ENCODE measurements at regions not wholly inside any gene's neighbourhood (a gene's known extent, or its start where the extent isn't known, plus 50 kb on each side); places are given as distances from the start of the nearest gene placed in this dataset.

DNA sequence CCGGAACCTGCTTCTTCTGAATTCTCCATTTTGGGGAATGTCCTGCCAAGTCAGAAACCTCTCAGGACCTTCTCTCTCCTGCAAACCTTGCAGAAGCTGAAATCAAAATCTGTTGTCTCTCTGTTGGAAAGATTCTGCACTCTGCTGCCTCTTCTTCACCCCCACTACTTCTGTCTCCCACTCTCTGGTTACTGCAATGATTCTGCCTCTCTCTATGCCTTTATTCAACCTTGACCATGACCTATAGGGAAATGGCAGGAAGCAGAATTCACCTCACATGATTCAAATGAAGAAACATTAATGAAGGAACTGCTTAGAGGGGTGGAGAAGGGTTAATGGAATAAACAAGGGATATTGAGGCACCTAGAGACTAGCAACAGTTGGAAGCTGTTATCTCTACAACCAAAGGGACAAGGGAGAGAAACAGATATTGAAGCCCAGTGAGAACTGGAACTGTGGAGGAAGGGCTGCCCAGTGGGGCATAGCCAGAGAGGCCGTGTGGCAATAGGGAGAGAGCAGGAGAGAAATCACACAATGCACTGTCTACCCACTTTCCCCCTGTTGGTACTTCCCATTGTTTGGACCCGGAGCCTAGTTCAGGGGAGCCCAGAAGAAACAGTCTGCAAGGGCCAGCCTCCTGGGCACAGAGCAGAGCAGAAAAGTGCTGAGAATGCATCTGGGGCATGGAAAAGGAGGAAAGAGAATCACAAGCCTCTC, 76.1 kb upstream of the JUN start:
- in situ Hi-C loops (cut with HindIII; ENCODE audit: low pct_ligation_motif_present, low pct_unique_long_range_greater_than_20kb, low sequenced_read_pairs), result no loop called here

DNA sequence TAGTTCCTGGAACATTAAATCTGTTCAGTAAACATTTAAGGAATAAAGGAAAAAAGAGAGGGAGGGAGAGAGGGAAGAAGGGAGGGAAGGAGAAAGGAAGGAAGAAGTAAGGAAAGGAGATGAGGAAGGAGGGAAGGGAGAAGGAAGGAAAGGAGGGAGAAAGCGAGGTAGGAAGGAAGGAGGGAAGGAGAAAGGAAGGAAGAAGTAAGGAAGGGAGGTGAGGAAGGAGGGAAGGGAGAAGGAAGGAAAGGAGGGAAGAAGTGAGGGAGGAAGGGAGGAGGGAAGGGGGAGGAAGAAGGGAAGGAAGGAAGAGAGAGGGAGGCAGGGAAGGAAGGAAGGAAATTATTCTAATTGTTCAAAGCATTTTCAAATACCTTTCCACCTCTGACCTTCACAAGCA, 77.2 kb upstream of the JUN start:
- in situ Hi-C loops (cut with HindIII; ENCODE audit: low pct_ligation_motif_present, low pct_unique_long_range_greater_than_20kb, low sequenced_read_pairs), result no loop called here
- DNase-seq, result no peak

More for the DNA sequence above, 76.1 kb upstream of the JUN start:
- DNase-seq, result no peak

DNA sequence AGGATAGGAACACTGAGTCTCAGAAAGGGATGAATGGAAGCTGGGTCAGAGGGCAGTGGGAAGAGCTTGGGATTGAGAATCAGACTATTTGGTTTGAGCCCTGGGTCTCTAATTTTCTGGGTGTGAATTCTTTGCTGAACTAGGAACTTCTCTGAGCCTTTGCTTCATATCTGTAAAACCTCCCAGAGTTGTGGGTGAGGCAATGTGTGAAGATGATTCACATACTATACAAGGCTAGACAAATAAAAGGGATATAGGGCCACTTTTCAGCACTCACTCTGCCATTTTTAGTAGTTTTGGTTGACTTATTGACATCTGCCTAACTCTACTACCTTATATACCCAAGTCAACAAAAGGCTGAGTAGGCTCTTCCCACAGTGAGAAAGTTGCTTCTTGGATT, 77.7 kb upstream of the JUN start:
- in situ Hi-C loops (cut with HindIII; ENCODE audit: low pct_ligation_motif_present, low pct_unique_long_range_greater_than_20kb, low sequenced_read_pairs), result no loop called here
- DNase-seq, result no peak

DNA sequence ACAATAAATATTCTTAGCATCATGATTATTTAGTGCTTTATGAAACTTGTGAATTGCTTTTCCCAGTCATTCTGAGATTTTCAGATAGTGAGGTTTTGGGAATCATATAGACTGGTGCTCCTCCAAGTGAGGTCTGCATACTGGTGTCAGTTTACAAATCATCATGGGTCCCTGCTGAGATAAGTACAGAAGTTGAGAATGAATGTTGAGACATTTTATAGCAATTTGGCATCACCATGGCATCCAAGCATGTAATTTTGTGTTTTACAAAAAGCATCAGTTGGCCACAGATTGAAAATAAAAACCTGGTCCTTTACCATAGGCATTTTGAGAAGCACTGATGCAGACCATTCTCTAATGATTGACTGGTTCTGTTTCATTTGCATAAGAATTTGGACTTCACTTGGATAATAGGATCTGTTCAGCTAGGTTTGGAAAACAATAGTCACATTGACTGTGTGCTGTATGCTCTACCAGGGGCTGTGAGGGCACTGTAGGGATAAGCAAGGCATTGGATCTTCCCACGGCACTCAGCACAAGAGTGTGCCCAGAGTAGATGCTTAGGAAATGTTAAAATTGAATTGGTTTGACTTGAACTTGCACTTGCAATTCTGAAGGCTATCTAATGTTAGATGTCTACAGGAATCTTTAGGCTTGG, 79.0 kb upstream of the JUN start:
- in situ Hi-C loops (cut with HindIII; ENCODE audit: low pct_ligation_motif_present, low pct_unique_long_range_greater_than_20kb, low sequenced_read_pairs), result no loop called here
- DNase-seq, result no peak

DNA sequence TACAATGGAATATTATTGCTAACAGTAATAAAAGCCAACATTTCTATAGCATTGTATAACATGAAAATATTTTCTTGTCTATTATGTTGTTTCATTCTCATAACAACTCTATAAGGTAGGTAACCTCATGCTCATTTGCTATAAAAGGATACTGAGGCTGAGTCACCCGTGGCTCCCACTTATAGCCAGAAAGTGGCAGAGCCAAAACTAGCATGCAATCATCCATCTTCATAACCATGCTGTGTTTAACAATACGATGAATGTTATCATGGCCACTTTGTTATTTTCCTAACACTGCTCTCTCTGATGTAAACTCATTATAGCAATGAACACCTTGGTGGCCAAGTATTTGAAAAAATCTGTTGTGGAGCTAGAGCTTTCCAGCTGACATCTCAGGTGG, 80.8 kb upstream of the JUN start:
- in situ Hi-C loops (cut with HindIII; ENCODE audit: low pct_ligation_motif_present, low pct_unique_long_range_greater_than_20kb, low sequenced_read_pairs), result no loop called here

DNA sequence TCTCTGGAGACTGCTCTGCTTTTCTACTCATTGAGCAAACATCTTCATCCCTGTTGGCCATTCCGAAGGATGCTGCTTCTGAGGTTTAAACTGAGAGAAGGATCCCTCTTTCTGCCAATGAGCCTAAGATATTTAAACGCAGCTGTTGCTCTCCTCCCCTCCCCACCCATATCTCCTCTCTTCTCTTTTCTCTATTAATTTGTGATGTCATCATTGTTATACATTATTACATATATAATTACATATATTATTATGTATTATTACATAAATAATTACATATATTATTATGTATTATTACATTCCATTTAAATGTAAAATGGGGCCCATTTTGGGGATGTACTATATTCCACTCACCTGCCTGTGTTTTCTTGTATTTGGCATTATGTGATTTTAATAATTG, 82.7 kb upstream of the JUN start:
- DNase-seq, result no peak
- in situ Hi-C loops (cut with HindIII; ENCODE audit: low pct_ligation_motif_present, low pct_unique_long_range_greater_than_20kb, low sequenced_read_pairs), result no loop called here

More for the DNA sequence above, 80.8 kb upstream of the JUN start:
- no peak for DNase-seq

DNA sequence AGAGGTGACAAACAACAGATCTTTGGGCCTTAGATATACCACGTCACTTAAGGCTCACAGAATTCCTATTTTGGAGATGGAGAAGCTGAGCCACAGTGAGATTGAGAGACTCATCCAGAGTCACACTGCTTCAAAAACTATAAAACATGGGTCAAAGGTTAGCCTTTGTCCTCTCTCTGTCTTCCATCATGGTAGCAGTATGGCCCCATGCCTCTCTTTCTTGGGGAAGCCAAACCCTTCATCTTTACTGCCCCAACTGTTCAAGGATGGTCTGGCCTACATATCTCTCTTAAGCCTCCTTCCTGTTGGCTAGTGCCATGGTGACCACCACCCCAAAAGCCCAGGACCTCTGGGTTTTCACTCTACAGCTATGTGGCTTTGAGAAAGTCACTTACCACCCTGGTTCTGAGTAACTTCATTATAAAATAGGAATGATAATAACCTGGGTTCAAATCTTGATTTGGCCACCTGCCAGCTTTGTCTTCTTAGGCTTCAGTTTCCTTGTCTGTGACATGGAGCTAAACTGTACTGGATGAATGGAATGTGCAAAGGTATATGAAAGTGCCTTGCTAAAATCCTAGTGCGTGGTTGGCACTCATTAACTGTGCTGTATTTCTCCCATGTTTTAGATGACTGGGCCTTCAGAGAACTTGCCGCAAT, 85.9 kb upstream of the JUN start:
- no peak for DNase-seq
- in situ Hi-C loops (cut with HindIII; ENCODE audit: low pct_ligation_motif_present, low pct_unique_long_range_greater_than_20kb, low sequenced_read_pairs), result no loop called here

DNA sequence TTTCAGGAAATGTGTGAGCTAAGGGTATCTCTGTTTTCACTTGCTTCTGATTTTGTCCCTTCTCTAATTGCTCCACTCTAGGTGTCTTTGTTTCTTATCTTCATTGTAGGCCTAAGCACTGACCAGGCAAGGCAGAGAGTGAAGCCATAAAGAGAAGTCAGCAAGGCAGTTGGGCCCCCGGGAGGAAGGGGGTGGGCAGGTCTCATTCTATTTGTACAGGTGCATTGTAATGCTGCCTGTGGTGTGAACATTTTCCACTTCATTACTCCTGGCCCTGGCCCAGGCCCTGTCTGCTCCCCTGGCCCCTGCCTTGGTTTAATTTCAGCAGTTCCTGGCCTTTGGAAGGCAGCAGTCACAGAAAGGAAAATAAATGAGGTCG, 86.4 kb upstream of the JUN start:
- peak; percentile 56 for DNase-seq
- in situ Hi-C loops (cut with HindIII; ENCODE audit: low pct_ligation_motif_present, low pct_unique_long_range_greater_than_20kb, low sequenced_read_pairs), result no loop called here

DNA sequence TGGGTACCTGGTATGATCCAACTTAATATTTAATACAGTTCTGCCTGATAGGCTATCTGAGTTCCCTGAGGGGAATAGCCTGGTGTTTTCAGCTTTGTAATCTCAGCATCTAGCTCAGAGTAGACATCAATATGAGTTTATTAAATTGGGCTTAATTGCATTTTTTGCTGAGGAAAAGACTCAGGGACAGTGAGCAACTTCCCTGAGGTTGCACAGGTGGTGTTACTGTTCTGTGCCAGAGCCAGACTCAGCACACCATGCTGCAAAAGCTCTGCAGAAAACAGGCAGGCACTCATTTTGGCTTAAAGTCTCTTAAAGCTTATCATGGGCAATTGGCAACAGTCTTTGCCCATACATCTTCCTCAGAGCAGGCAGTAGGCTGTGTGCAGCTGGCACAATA, 90.5 kb upstream of the JUN start:
- in situ Hi-C loops (cut with HindIII; ENCODE audit: low pct_ligation_motif_present, low pct_unique_long_range_greater_than_20kb, low sequenced_read_pairs), result no loop called here
- no peak for DNase-seq

DNA sequence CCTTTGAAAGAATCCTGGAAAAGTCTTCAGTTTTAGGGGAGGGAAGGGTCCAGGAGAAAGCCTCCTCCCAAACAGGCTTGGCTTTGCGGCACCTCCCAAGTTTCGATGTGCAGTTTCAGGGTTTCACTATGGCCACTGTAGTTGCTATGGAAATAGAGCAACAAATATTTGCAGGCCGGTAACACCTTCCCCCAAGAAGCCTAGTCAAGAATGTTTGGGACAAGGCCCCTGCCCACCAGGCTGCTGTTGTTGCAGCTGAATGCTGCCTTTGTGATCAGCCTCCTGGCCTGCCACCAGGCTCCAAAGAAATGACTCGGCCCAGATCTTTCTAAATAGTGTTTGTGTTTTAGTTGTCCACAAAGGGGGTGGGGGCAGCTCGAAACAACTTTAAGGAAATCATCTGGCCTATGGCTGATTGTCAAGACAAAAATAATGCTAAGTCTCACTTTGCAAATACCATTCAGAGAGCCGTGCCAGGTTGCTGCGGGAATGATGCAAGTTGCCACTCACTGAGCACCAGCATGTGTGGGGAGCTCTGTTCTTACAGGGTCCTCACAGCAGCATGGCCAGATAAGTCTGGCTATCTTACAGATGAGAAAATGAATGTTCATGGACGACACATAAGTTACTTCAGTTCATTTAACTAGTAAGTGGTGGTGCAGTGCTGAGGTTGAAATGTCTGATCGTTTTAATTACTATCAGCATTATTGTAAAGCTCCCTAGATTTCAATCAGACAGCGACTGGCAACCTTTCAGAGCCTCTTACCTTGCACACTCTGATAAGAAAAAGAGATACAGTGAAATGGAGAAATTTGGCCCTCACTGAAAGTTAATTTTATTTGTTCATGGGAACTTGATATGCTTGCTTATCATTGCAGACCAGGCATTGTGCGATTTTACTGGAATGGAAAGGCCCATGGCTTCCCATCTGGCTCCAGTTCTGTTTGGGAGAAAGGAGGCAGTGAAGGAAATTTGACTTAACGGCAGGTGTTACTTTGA, 91.2 kb upstream of the JUN start:
- in situ Hi-C loops (cut with HindIII; ENCODE audit: low pct_ligation_motif_present, low pct_unique_long_range_greater_than_20kb, low sequenced_read_pairs), result no loop called here
- DNase-seq, result no peak

DNA sequence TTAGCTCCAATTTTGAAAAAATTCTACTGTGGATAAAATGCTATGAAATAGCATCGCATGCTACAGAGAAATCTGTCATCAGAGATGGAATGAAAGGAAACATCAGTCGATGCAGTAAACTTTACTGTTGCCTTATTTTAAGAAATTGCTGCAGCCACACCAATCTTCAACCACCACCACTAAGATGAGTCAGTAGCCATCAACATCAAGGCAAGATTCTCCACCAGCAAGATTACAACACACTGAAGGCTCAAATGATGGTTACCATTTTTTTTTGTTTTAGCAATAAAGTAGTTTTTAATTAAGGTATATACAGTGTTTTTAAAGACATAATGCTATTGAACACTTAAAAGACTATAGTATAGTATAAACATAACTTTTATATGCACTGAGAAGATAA, 95.6 kb upstream of the JUN start:
- DNase-seq, result no peak
- in situ Hi-C loops (cut with HindIII; ENCODE audit: low pct_ligation_motif_present, low pct_unique_long_range_greater_than_20kb, low sequenced_read_pairs), result no loop called here

DNA sequence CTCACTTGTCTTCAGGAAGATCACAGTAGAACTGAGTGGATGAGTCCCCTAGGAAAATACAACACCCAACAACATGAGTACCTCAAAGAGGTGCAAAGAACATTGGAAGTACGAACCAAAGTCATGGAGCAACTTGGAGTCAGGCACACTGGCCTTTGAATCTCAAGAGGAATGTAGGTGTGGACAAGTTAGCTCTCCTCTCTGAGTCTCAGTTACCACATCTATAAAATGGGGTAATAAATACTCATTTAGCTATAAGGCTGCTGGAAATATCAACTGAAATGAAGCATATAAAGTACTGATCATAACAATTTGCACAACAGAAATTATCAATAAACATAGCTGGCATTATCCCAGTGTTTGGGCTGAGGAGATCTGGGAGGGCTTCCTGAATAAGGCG, 96.7 kb upstream of the JUN start:
- in situ Hi-C loops (cut with HindIII; ENCODE audit: low pct_ligation_motif_present, low pct_unique_long_range_greater_than_20kb, low sequenced_read_pairs), result no loop called here
- DNase-seq, result no peak

DNA sequence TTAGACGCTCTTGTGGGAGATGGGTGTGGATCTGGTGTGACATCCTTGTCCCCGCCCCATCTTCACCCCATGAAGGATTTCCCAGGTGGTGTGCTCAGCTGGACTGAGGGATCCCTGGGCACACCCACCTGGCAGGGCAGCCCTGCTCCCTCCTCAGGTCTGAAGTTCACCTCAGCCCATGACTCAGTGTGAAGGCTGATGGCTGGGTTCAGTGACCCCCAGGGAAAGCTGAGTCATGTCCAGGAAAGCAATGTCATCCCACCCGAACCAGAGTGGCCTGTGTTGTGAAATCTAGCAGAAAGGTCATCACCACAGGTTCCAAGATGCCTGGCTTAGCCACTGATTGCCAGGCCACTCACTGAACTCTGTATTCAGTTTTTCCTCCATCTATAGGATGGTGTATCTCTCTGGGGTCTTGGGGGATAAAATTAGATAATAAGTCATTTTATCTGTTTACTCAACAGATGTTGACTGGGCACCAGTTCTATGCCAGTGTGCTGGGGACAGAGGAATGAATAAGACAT, 97.7 kb upstream of the JUN start:
- peak; percentile 84 for DNase-seq
- in situ Hi-C loops (cut with HindIII; ENCODE audit: low pct_ligation_motif_present, low pct_unique_long_range_greater_than_20kb, low sequenced_read_pairs), result no loop called here

DNA sequence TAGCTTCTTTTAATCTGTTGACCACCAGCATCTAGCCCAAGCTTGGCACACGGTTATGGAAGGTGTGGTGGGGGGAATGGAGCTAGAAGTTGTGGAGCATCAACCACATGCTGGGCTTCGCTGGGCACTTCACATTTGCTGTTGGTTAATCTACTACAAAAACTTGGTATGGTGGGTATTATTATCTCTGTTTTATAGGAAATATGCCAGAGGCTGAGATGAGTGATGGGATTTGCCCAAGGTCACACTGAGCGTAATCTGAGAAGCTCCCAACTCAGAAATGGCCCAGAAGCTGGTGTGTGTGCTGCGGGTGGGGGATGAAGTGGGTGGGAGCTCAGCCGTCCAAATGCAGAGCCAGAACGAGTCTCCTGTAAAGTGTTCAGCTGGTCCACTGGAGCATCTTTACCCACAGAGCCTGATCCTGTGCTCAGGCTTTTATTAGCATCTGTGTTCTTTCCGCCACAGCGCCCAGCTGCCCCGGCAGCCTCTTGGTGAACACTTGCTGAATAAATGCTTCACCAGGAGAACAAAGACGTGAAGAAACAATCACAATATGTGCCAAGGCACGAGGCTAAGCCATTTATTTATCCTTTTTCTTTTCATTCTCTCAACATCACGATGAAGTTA, 98.6 kb upstream of the JUN start:
- no peak for DNase-seq

DNA sequence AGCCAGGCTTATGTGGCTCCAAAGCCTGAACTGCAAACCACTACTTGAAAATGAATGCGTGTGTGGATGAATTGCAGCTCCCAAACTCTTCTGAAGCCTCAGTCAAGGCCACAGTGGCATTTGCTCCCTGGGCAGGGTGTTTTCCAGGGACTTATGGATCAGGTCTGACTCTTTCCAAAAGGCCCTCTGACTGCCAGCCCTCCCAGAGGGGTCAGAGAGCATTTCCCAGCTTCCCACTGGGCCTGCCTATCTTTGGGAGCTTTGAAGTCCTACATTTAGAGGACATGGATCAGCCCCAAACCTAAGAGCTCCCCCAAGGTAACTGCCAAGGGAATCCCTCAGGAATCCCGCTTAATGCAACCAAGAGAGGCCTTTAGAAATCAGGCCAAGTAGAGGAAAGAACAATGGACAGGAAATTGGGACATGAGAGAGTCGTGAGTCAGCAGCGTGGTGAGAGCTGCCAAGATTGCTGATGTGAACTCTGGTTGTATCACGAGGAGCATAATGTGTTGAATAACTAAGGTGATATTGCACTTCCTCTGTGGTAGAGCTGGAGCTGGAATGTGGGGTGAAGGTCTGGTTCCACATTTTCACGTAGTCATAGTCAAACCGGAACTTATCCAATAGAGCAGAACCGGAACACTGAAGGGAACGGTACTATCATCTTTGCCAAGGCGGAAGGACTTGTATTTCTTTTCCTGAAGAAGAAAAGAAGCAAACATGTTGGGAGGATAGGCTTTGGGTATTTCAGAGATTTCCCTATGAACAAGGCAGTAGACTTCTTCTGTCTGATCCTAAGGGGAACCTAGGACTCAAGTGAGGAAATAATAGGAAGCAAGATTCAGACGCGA, 99.4 kb upstream of the JUN start:
- in situ Hi-C loops (cut with HindIII; ENCODE audit: low pct_ligation_motif_present, low pct_unique_long_range_greater_than_20kb, low sequenced_read_pairs), result no loop called here
- DNase-seq, result peak; percentile 92

More for the DNA sequence above, 98.6 kb upstream of the JUN start:
- in situ Hi-C loops (cut with HindIII; ENCODE audit: low pct_ligation_motif_present, low pct_unique_long_range_greater_than_20kb, low sequenced_read_pairs), result no loop called here

DNA sequence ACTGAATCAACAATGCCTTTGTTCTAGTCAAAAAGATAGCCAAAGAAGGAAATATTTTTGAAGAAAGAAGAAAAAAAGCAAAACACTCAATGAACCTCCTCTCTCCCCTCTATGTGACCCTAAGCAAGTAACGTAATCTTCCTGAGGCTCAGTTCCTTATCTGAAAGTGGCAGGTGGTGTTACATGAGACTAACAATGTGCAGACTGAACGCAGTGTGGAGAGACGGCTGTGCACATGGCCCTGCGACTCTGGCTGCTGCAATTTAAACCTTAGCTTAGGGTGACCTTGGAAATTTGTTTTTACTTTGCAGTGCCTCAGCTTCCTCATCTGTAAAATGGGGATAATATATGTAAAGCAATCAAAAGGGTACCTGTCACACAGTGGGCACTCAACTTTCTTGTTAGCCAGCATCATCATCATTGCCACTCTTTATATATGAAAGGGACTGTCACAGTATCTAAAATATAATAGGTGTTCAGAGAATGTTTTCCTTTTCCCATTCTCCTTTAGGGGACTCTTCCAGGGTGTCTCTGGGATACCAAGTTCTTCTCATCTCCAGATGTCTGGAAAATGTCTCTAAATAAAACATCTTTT, 100.1 kb upstream of the JUN start:
- DNase-seq, result no peak
- in situ Hi-C loops (cut with HindIII; ENCODE audit: low pct_ligation_motif_present, low pct_unique_long_range_greater_than_20kb, low sequenced_read_pairs), result no loop called here
